PC-3 (cell line): ENCODE measurements at regions not wholly inside any gene's neighbourhood (a gene's known extent, or its start where the extent isn't known, plus 50 kb on each side); places are given as distances from the start of the nearest gene placed in this dataset.

ENCODE experiments used
- ATAC-seq: fragments of 200-7000 bp; cut with Tn5 transposase; 2 replicates; pipeline ENCODE4 v1.9.1; 2020; ENCODE audit warnings: mild to moderate bottlenecking, moderate library complexity
- BruUV-seq: library from RNA; stranded (reverse); fragments of 400-500 nt; replicated peaks from 2 replicates; lab custom pipeline; 2021; lab: Mats Ljungman, UMichigan
- CTCF ChIA-PET: fragments of 300-600 bp; sonication (Branson Sonifier 250); formaldehyde crosslinking; loops from one replicate; lab custom pipeline; 2022; ENCODE audit warnings: antibody characterized with exemption; lab: Charles Lee
- POLR2A ChIA-PET: fragments of 300-600 bp; sonication (Branson Sonifier 250); formaldehyde crosslinking; loops from one replicate; lab custom pipeline; 2022; ENCODE audit warnings: antibody characterized with exemption; ENCODE audit not compliant: unreplicated experiment; lab: Charles Lee
- DNase-seq: peaks from one replicate; pipeline ENCODE4 v3.0.0-alpha.2; 2015
- H2AFZ ChIP-seq: fragments of 300-600 bp; sonication (generic); 2 replicates; pipeline ENCODE4 v1.6.0; 2016; ENCODE audit warnings: antibody characterized with exemption, low read length
- H3F3A ChIP-seq: fragments of 300-600 bp; sonication (generic); one replicate; pipeline ENCODE4 v1.6.0; 2017; ENCODE audit warnings: antibody characterized with exemption, low read length, control low read depth, mild to moderate bottlenecking; ENCODE audit not compliant: unreplicated experiment
- H3K27ac ChIP-seq: fragments of 300-600 bp; sonication (generic); 2 replicates; pipeline ENCODE4 v1.5.1; 2016; ENCODE audit warnings: mild to moderate bottlenecking, low read length
- H3K27me3 ChIP-seq: fragments of 300-600 bp; sonication (generic); 2 replicates; pipeline ENCODE4 v1.6.1; 2016; ENCODE audit warnings: low read length, mixed read lengths
- H3K36me3 ChIP-seq: fragments of 300-600 bp; sonication (generic); 2 replicates; pipeline ENCODE4 v1.6.1; 2016; ENCODE audit warnings: low read depth, mixed run types, low read length, mixed read lengths
- H3K4me1 ChIP-seq: fragments of 300-600 bp; sonication (generic); 2 replicates; pipeline ENCODE4 v1.5.1; 2016; ENCODE audit warnings: low read length; ENCODE audit not compliant: insufficient read depth
- H3K4me2 ChIP-seq: fragments of 300-600 bp; sonication (generic); 2 replicates; pipeline ENCODE4 v1.6.0; 2016; ENCODE audit warnings: low read length
- H3K4me3 ChIP-seq: fragments of 300-600 bp; sonication (generic); 2 replicates; pipeline ENCODE4 v1.5.1; 2016; ENCODE audit warnings: mild to moderate bottlenecking, low read length, mixed read lengths
- H3K79me2 ChIP-seq: fragments of 300-600 bp; sonication (generic); 2 replicates; pipeline ENCODE4 v1.6.1; 2017; ENCODE audit warnings: low read length, mixed read lengths
- H3K9ac ChIP-seq: fragments of 300-600 bp; sonication (generic); 2 replicates; pipeline ENCODE4 v1.6.0; 2016; ENCODE audit warnings: mild to moderate bottlenecking, low read length
- H3K9me2 ChIP-seq: fragments of 300-600 bp; sonication (generic); replicated peaks from 2 replicates; pipeline ENCODE4 v1.6.1; 2016; ENCODE audit warnings: mixed run types, low read length, mixed read lengths
- H3K9me3 ChIP-seq: fragments of 300-600 bp; sonication (generic); 2 replicates; pipeline ENCODE4 v1.6.1; 2016; ENCODE audit warnings: low read length, mixed read lengths
- H4K20me1 ChIP-seq: fragments of 300-600 bp; sonication (generic); 2 replicates; pipeline ENCODE4 v1.6.1; 2016; ENCODE audit warnings: low read length, mixed read lengths
- EZH2 ChIP-seq: fragments of 300-600 bp; sonication (generic); IDR thresholded peaks from one replicate; pipeline ENCODE4 v1.6.1; 2017; ENCODE audit warnings: antibody characterized with exemption, mild to moderate bottlenecking, low read length; ENCODE audit not compliant: unreplicated experiment
- EZH2phosphoT487 ChIP-seq: fragments of 300-600 bp; sonication (generic); IDR thresholded peaks from 2 replicates; pipeline ENCODE4 v1.6.1; 2018; ENCODE audit warnings: mild to moderate bottlenecking, antibody characterized with exemption, low read length, borderline replicate concordance
- intact Hi-C: fragments of 100-400 bp; cut with micrococcal nuclease; formaldehyde crosslinking; loops from 2 replicates; pipeline ENCODE4 v1.9.0; 2023
- TF ChIP-seq, protein P1 (sequence below): fragments of 300-600 bp; sonication (generic); conservative IDR thresholded peaks from 2 replicates; pipeline ENCODE4 v1.5.1; 2017; ENCODE audit warnings: antibody characterized with exemption, low read depth, mild to moderate bottlenecking, low read length

GRCh38 chr16:76194616-76195015 is 82.6 kb upstream of the CNTNAP4 start:
- Histone ChIP-seq H3K4me2 (no peak overlapping the region), H4K20me1 (no peaks in the 10 kb centered on the region), H3K4me3 (no peak overlapping the region), H2AFZ (no peak overlapping the region), H3K27ac (no peak overlapping the region), H3K4me1 (no peaks in the 10 kb centered on the region), H3F3A (no peaks in the 10 kb centered on the region), H3K9ac (no peak overlapping the region), H3K9me3 (no peaks in the 10 kb centered on the region), H3K9me2 (no peaks in the 10 kb centered on the region), H3K36me3 (no peaks in the 10 kb centered on the region), H3K79me2 (no peaks in the 10 kb centered on the region), H3K27me3 (no peaks in the 10 kb centered on the region)
- ATAC-seq (no peak), DNase-seq (no peak)
- no peak for TF ChIP-seq EZH2phosphoT487
- TF ChIP-seq, protein P1, sequence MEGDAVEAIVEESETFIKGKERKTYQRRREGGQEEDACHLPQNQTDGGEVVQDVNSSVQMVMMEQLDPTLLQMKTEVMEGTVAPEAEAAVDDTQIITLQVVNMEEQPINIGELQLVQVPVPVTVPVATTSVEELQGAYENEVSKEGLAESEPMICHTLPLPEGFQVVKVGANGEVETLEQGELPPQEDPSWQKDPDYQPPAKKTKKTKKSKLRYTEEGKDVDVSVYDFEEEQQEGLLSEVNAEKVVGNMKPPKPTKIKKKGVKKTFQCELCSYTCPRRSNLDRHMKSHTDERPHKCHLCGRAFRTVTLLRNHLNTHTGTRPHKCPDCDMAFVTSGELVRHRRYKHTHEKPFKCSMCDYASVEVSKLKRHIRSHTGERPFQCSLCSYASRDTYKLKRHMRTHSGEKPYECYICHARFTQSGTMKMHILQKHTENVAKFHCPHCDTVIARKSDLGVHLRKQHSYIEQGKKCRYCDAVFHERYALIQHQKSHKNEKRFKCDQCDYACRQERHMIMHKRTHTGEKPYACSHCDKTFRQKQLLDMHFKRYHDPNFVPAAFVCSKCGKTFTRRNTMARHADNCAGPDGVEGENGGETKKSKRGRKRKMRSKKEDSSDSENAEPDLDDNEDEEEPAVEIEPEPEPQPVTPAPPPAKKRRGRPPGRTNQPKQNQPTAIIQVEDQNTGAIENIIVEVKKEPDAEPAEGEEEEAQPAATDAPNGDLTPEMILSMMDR = no peak
- no peak for TF ChIP-seq EZH2
- ChIA-PET CTCF (no interaction called here), POLR2A (no interaction called here)
- intact Hi-C loops = no loop called here
- BruUV-seq = no TSS peak

DNA sequence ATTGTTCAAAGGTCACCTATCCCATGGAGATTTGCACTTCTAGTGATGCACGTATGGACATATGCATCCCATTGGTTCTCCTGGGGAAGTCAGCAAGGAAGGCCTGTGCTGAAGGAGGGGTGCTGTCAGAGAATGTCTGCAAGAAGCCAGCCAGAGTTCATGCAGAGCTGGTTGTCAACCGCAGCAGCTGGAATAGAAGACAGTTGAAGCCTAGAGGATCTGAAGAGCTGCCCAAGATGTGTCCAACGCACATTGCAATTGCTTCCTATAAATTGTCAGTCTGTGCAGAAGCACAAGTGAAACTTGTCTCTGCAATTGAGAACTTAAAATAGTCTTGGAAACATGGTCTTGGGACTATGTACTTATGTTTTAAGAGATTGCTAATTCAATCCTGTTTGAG is 82.1 kb upstream of the CNTNAP4 start:
- H3K4me1 ChIP-seq = no peaks in the 10 kb centered on the region
- ATAC-seq = no peak
- H2AFZ ChIP-seq = no peak overlapping the region
- no peak overlapping the region for H3K27ac ChIP-seq
- H3F3A ChIP-seq = no peaks in the 10 kb centered on the region
- H3K4me2 ChIP-seq = no peak overlapping the region
- intact Hi-C loops = no loop called here
- H3K27me3 ChIP-seq = no peaks in the 10 kb centered on the region
- no peaks in the 10 kb centered on the region for H3K9me3 ChIP-seq
- BruUV-seq = no TSS peak
- ChIA-PET CTCF (no interaction called here), POLR2A (no interaction called here)
- no peaks in the 10 kb centered on the region for H3K9me2 ChIP-seq
- no peaks in the 10 kb centered on the region for H4K20me1 ChIP-seq
- H3K4me3 ChIP-seq = no peak overlapping the region
- DNase-seq = no peak
- no peak for TF ChIP-seq EZH2phosphoT487
- TF ChIP-seq, protein P1 = no peak
- TF ChIP-seq EZH2 = no peak
- H3K36me3 ChIP-seq = no peaks in the 10 kb centered on the region
- no peak overlapping the region for H3K9ac ChIP-seq
- no peaks in the 10 kb centered on the region for H3K79me2 ChIP-seq

GRCh38 chr16:76195648-76196047 is 81.6 kb upstream of the CNTNAP4 start:
- Histone ChIP-seq H3K9ac (no peak overlapping the region), H3K36me3 (no peaks in the 10 kb centered on the region), H3K9me3 (no peaks in the 10 kb centered on the region), H3K4me3 (no peak overlapping the region), H3K27me3 (no peaks in the 10 kb centered on the region), H2AFZ (no peak overlapping the region), H4K20me1 (no peaks in the 10 kb centered on the region), H3K4me1 (no peaks in the 10 kb centered on the region), H3K27ac (no peak overlapping the region), H3F3A (no peaks in the 10 kb centered on the region), H3K4me2 (no peak overlapping the region), H3K79me2 (no peaks in the 10 kb centered on the region), H3K9me2 (no peaks in the 10 kb centered on the region)
- ChIA-PET POLR2A (no interaction called here), CTCF (no interaction called here)
- no TSS peak for BruUV-seq
- intact Hi-C loops = no loop called here
- DNase-seq = no peak
- no peak for ATAC-seq
- TF ChIP-seq EZH2 (no peak), EZH2phosphoT487 (no peak)
- TF ChIP-seq, protein P1 = no peak
